ENCODE measurements at regions not wholly inside any gene's neighbourhood (a gene's known extent, or its start where the extent isn't known, plus 50 kb on each side); places are given as distances from the start of the nearest gene placed in this dataset.
"Not testable (repeated sequence)": the region's sequence is repeated elsewhere in the genome, so short reads cannot be mapped to it uniquely, and the experiment has no call there.

DNA sequence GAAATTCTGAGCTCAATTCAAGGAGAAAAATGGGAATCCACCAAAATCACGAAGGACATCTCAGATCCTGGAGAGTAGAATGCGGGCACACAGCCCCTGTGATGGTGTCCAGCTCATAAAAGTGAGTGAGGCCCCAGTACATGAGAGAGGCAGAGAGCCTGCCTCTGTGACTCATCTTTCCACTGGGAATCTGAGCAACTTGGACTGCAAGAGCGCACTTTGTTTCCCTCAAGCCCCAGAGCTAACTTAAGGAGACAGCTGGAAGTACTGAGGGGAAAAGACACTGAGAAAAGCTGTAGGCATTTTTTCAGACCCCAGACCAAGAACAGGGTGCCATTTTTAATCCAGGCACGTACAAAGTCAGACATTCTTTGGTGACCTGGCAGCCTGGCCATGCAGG is 273.7 kb downstream of the C11orf87 start:
- peak; percentile 38 for DNase-seq

DNA sequence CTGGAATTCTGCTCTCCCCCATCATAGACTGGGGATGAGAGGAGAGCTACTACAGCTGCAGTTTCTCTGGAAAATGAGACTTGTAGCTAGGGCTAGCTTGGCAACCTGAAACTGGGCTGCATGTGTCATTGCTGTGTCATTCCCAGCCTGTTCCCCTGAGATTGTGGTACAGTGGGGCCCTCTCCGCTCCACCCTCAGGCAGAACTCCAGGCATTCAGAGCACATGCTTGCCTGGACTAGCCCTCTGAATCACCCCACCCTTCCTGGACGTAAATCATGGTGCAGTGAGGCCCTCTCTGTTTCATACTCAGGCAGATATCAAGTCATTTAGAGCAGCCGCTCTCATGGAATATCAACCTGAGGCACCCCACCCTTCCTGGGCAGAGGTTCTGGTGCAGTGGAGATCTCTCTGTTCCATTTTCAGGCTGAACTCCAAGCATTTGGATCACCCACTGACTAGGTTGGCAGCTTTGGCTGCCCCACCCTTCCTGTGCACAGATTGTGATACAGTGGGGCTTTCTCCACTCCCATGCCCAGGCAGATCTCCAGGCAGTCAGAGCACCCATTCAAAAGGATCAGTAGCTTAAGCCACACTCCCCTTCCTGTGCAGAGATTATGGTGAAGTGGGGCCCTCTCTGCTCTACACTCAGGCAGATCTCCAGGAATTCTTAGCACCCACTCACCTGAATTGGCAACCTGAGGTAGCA is 274.4 kb downstream of the C11orf87 start:
- peak; percentile 70 for DNase-seq

DNA sequence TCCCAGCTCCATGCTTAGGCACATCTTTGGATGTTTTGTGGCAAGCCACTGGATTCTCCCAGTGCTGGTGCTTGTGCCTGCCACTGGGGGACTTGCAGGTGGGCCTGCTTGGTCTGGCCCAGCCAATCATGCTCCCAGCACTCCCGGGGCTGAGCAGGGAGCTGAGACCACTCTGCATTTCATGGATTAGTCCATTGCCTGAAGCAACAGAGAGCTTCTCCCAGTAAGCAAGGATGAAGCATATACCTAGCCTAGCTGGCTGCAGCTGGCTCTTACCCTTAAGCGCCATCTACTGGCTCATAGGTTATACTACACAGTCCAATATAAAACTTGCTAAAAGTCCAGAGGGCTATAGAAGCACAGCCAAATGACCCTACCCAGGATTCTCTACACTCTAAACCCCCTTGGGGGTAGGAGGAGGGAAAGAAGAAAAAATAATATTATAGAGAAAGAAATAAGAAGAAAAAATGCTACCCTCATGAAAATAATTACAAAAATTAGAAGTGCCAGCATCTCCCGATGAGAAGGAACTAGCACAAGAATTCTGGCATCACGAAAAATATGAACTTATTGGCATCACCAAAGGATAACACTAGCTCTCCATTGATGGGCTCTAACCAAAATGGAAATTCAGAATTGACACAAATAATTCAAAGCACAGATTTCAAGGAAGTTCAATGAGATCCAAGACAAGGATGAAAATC is 275.3 kb downstream of the C11orf87 start:
- DNase-seq, result peak; percentile 49

DNA sequence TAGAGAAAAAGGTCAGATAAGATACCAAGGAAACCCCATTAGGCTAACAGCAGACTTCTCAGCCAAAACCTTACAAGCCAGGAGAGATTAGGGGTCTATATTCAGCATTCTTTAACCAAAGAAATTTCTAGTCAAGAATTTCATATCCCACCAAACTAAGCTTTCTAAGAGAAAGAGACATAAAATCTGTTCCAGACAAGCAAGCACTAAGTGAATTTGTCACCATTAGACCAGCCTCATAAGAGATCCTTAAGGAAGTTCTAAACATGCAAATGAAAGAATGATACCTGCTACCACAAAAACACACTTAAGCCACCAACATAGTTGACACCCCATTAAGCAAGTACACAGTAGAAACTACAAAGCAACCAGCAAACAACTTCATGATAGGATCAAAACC is 276.2 kb downstream of the C11orf87 start:
- DNase-seq, result no peak

DNA sequence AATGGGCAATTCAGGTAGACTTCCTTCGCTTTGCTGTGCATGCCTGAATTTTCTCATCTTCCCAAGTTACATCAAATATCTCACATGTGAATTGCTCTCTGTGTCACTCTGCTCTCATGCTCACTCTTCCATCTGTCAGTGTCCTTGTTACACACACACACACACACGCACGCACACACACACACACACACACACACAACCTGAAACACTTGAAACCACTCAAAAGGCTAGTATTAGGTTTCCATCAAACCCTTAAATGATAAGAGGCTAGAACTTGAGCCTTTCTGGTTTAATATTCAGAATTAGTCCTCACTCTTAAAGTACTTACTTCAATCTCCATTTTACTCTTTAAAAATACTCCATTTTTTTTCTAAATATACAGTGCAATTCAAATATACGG is 282.4 kb downstream of the C11orf87 start:
- DNase-seq, result no peak

DNA sequence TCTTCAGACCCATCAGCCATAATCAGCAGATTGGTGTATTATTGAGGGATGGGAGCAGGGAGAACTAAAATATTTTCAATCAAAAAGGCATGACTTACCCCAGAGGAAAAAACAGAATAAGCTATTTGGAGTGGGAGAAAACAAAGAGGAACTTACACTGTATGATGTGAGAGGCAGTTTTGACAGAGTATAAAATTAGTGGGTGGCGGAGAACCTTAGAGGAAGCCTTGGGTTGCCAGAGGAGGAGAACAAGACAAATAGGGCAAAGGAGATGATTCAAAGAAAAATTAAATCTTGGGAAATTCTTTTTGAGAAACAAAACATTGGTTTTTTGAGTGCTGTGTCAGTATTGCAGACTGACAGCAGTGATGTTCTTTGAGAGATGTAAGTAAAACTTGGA is 285.0 kb downstream of the C11orf87 start:
- no peak for DNase-seq

DNA sequence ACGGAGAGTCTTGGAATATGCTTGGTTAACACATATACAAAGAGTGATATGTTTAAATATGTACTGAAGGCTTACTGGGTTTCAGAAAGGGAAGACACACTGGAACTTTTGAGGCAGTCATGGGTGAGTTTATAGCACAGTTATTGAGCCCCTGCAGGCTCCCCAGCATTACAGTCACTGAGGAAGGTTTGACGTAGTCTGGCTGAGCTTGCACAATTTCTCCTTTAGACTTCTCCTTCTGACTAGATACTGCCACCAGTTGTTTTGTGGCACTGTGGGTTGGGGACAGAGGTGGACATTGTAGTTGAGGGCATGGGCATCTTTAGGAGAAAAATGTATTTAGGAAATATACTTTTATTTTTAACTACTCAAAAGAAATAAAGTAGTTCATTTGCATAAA is 285.4 kb downstream of the C11orf87 start:
- no peak for DNase-seq

DNA sequence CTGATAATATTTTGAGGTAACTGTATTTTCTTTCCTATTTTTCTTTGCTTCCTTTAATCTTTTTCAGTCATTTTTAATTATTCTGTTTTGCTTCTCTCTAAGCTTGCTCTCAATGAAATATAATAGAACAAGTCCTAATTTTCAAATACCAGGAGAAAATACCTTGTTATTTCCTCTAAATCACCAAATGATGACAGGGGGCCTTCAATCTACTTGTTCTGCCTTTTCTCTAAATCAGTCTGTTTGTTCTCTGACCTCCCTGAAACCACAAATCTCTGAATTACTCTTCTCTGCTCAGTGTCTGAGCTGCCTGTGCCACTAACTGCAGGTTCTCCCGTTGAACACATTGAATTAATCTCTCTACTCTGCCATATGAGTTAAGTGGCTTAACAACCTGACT is 286.2 kb downstream of the C11orf87 start:
- no peak for DNase-seq

DNA sequence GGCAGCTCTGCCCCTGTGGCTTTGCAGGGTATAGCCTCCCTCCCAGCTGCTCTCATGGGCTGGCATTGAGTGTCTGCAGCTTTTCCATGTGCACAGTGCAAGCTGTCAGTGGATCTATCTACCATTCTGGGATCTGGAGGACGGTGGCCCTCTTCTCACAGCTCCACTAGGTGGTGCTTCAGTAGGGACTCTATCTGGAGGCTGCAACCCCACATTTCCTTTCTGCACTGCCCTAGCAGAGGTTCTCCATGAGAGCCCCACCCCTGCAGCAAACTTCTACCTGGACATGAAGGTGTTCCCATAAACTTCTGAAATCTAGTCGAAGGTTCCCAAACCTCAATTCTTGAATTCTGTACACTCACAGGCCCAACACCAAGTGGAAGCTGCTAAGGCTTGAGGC is 292.5 kb downstream of the C11orf87 start:
- not testable (repeated sequence) for DNase-seq

DNA sequence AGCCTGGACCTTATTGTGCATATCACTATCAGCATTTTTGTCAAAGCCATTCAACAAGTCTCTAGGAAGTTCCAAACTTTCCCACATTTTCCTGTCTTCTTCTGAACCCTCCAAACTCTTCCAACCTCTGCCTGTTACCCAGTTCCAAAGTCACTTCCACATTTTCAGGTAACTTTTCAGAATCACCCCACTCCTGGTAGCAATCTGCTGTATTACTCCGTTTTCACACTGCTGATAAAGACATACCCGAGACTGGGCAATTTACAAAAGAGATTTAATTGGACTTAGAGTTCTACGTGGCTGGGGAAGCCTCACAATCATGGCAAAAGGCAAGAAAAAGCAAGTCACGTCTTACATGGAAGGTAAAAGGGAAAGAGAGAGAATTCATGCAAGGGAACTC is 293.4 kb downstream of the C11orf87 start:
- not testable (repeated sequence) for DNase-seq

DNA sequence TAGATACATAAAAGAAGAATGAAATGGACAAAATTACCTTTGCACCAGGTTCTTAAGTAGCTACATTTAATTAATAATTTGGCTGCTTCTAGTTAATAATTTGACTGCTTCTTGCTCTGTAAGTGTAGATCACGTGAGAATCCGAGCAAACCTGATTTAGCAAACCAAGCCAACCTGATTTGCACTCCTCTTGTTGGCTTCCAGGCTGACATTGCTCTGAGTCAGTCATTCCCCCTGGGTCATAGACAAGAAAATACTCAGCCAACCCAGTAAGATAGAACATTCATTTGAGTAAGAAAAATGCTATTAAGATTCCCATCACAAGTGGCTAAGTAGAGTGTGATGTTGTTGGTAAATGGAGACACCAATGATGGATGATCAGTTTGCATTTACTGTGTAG is 304.1 kb downstream of the C11orf87 start:
- peak; percentile 13 for DNase-seq

DNA sequence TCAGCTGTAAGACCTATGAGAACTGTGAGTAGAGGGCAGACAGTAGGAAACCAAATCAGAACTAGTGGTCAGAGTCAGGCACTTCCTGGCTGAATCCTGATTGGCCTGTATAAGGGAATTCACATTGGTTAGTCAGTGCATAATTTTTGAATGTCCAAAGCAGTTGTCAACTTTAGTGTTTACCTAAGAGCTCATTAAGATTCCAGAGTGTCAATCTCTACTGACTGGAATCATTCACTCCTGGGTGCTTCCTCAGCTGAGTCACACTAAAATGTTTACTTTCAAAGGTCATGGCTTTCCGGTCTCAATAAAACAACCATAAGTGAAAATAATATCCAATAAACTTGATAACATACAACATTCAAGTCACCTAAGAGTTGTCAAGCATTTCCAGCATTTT is 306.1 kb downstream of the C11orf87 start:
- peak; percentile 15 for DNase-seq

DNA sequence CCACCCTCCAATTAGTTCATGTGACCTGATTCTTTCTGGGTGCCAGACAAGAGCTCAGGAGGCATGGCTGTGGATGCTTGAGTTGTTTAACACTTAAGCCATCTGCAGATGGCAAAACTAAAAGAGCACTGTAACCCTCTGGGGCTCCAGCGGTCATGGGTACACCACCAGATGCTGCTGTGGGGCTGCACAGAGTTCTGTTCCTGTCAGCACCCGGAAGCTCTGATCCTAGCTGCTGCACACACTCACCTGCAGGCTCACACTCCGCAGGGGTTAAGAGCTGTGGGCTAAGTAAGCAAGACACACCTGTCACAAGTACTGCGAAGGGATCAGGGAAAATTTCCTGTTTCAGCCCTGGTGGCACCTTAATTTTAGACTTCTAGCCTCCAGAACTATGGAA is 307.8 kb downstream of the C11orf87 start:
- no peak for DNase-seq

DNA sequence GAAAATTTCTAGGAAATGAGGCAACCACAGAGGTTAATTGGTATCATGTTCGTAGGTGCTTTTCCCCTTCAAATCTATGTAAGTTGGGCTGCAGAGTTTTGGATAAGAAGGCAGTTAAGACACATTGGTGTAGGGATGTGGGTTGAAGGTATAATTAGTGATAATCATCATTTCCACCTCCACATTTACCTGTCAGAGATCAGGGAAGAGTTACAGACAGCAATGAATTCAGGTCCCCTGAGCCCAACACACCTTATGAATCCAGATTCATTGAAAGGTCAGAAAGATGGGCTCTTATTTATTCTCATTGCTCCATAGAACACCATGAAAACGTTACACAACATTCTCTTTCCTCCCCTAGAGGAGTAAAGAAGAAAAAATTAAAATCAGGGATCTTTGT is 308.7 kb downstream of the C11orf87 start:
- no peak for DNase-seq

DNA sequence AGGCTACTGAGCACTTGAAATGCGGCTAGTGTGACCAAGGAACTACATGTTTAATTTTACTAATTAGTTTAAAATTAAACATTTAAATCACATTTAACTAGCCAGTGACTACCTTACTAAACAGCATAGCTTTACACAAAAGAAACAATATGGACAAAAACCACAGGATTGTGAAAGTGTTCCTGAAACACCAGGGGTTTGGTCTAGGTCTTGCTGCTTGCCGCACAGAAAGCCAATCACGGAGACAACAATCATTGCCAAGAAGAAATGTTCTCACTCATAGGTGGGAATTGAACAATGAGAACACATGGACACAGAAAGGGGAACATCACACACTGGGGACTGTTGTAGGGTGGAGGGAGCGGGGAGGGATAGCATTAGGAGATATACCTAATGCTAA is 309.5 kb downstream of the C11orf87 start:
- no peak for DNase-seq

DNA sequence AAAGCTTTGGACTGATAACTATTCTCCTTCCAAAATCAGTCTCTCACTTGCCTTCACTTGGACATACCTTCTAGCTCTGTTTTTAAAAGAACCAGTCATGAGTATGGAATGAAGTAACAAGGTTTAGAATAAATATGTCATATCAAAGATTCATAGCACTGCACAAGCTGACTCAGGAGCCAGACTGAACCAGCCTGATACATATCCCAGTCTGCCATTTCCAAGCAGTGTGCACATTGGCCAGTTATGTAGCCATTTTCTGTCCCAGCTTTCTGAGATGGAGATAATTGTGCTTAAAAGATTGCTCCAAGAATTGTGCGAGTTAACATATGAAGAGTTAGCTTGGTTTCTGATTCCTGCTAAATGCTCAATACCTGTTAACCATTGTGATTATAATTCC is 311.3 kb downstream of the C11orf87 start:
- DNase-seq, result peak; percentile 59

DNA sequence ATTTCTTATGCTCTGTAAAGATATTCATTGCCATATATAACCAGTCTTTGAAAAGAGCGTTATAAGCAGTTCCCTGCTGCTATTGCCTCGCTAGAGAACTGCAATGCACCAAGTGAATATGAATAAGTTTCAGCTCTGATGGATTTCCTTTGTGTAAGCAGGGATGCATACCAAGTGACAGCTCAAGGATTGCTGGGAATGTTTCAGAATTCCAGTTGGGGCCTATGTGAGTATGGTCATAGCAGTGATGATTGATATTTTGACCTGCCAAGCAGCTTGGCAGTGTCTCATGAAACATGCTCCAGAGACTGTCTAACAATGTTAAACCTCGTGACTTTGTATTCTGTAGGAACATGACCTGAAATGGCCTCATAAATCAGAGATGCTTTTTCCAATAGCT is 312.6 kb downstream of the C11orf87 start:
- DNase-seq, result peak; percentile 67

DNA sequence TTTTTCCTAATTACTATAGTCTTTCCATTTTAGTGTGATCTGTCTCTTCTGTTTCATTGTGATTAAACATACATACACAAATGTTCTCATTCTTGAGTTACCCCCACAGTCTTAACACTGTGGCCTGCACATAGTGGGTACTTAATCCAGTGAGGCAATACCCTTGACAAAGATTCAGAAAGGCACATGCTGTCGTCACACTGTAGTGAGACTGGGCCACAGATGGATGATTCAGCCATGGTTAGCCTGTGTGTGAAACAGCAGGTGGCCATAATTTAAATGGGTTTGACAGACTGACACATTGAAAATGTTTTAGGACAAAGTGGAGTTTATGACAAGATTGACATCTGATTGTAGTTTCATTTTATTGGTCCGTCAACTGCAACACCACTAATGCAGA is 313.1 kb downstream of the C11orf87 start:
- DNase-seq, result no peak

DNA sequence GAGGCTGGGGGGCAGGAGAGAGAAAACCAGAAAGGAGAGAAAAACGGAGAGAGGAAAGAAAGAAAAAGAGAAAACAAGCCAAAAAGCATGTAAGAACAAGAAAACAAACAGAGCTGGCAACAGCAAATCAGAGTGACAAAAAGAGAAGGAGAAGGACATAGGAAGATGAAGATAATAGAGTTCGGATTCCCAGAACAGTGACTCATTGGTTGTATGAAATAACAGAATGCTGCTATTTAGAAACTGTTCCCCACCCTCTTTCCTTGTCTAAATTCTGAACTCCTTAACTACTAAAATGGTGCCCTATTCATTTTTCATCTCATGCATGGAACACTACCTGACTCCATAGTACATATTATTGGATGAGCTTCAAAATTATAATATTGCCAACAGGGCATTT is 317.4 kb downstream of the C11orf87 start:
- no peak for DNase-seq

DNA sequence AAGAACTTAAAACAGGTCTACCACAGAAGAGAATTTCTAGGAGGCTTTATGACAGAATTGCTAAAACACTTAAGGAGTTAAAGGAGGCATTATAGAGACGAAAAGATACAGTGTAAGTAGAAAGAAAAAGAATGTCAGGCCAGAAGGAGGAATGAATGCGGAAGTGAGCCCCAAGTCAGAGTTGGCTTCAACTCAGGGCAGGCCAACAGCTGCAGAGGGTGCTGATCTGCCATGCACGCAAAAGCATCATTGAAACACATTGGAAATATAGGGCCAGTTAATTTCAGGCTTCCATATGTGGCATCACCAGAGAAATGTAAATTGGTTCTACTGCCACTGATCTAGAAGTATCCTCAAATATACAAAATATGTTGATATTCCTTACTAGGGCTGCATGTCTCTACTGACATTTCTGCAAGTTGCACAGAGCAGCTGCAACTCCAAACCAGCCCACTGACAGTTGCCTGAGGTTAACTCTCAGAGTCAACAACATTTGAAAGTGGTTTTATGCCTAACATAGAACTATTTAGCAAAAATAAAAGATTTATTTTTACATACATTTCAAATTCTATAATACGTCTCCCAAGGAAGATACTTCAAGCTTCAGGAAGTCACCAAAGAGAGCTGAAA is 324.1 kb downstream of the C11orf87 start:
- DNase-seq, result no peak

DNA sequence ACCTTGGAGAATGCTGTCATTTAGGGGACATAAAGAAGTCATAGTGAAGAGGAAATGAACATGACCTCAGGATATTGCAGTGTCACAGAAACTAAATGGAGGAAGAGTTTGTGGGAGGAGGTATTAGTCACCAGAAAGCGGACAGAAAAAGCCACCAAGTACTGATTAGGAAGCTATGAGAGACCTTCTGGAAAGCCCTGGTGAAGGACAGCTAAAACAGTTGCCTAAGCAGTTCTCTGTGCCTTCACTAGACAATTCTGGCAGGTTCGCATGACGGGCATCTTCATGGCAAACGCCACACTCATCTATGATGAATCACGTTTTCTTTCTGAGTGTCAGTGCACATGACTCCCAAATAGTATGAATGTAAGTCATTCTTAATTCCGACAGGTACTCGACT is 325.8 kb downstream of the C11orf87 start:
- no peak for DNase-seq

DNA sequence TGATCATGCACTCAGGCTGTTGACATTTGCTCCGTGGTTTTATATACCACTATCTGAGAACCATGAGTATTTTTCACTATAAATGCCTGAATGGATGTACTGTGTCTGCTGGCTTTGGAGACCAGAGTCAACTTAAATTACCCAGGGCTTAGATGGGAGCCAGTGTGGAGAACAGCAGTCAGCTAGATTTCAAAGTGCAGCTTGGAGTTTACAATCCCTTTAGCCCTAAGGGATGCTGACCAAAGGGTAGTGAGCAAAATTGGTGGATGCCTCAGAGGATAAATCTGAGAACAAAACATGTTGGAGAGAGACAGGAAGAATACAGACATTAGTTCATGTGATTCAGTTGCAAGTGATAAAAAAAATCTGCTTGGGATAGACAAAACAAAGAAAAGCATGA is 327.5 kb downstream of the C11orf87 start:
- no peak for DNase-seq

DNA sequence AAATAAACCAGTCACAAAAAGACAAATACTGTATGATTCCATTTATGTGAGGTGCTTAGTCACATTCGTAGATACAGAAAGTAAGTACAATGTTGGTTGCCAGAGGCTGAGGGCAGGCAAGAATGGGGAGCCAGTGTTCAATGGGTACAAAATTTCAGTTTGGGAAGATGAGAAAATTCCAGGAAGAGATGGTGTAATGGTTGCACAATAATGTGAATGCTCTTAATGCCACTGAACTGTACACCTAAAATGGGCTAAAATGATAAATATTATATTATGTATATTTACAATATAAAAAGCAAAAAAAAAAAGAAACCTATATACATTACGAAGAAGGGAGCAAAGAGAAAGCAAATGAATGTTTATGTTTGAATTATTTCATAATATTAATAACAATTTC is 329.0 kb downstream of the C11orf87 start:
- no peak for DNase-seq

DNA sequence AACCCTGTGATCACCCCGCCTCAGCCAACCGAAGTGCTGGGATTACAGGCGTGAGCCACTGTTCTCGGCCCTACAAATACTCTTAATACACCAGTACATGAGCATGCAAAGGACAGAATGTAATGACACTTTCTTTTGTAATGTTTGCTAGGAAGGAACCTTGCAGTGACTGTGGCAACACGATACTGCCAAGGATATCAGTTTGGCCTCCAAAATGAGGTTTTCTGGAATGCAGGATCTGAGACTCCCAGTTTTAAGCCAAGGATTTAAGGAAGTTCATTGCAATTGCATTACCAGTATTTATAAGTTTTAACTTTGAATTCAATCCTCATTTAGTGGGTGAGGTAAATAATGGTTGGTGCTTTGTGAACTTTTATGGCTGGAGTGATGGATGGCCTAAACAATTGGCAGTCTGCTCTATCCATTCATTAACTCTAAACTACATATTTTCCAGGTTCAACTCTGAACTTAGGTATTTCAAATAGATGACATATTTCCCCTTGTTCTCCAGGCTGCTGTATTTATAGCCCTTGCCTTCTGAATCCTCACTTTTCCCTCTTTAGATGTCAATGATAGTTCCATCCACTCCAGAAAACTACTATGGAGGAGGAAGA is 330.3 kb downstream of the C11orf87 start:
- DNase-seq, result peak; percentile 18
